HG03575 (cell line): ENCODE measurements at regions not wholly inside any gene's neighbourhood (a gene's known extent, or its start where the extent isn't known, plus 50 kb on each side); places are given as distances from the start of the nearest gene placed in this dataset.
A peak's percentile ranks its signal among the peaks of the same experiment; 100 is the strongest.
"Not testable (repeated sequence)": the region's sequence is repeated elsewhere in the genome, so short reads cannot be mapped to it uniquely, and the experiment has no call there.

Experiments used
- ATAC-seq: cut with Tn5 transposase; IDR thresholded peaks from one replicate; pipeline ENCODE4 v1.9.1; 2021; ENCODE audit not compliant: unreplicated experiment, insufficient number of reproducible peaks, low FRiP score; ENCODE audit errors: extremely low read depth

DNA sequence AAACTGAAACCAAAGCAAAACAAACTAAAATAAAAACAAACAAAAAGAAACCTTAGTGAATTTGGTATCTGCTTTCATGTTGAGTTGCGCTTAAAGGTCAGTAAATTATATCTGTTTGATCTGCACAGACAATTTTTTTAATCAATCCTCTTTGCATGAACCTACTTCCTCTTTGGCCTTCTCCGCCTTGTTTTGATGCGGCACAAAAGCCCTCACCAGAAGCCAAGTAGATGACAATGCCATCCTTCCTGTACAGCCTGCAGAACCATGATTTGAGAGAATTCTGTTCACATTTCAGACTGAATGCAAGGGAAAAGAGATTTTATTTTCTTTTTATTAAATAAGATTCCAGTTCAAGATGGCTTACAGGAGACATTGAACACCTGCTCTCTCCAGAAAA, 473.6 kb upstream of the FTMT start:
- no peak for ATAC-seq

DNA sequence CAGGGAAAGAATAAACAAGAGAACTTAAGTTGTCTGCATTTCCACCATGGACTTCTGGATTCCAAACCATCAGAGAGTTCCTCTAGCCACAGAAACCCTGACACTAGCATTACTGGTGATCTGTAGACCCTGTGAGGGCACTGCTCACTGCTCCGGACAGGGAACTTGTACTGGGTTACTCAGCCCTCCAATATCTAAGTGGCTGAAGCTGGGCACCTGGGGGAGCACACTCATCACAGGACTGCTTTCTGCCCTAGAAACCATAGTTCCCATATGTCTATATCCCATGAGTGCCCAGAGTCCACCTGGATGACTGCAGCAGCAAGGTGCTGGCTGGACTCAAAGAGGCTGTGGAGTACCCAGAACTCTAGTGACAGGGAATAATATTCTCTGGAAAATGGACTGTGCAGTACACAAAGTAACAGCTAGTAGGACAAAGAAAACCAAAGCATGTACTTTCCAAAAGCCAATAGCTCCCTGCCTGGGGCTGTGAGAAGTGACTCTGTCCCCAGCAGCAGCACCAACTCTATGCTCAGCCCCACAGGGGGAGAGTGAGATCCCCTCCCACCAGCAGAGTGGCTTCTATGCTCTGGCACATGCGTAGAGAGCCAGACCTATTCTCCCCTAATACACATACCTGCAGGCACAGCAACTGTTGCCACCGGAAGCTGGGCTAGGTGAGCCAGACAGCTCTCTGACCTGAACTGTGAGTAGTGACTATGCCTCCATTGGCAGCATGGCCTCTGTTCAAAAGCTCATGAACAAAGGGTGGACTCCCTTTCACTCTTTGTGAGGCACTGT, 472.9 kb upstream of the FTMT start:
- ATAC-seq = no peak

GRCh38 chr5:121380066-121380465, 471.6 kb upstream of the FTMT start:
- no peak for ATAC-seq

DNA sequence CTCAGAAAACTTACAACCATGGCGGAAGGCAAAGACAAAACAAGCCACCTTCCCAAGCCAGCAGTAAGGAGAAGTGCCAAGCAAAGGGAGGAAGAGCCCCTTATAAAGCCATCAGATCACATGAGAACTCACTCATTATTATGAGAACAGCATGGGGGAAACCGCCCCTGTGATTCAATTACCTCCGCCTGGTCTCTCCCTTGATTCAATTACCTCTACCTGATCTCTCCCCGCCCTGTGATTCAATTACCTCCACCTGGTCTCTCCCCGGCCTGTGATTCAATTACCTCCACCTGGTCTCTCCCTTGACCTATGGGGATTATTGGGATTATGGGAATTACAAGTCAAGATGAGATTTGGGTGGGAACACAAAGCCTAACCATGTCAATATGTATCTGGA, 467.3 kb upstream of the FTMT start:
- ATAC-seq = no peak

- ATAC-seq = no peak
These were observed 465.3 kb upstream of the FTMT start for GRCh38 chr5:121386334-121386733.

DNA sequence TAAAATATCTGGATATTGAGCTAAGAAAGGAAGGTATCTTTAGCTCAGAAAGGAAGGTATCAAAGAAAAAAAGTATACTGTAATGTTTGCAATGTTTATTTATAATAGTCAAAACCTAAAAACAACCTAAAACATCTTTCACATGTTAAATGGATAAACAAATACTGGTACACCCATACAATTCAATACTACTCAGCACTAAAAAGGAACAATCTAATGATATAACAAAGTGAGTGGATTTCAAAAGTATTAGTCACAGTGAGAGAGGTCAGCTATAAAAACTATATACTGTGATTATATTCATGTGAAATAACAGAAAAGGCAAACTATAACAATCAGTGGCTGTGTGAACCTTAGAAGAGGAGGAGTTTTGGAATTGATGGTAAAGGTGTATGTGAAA, 455.0 kb upstream of the FTMT start:
- ATAC-seq = no peak

DNA sequence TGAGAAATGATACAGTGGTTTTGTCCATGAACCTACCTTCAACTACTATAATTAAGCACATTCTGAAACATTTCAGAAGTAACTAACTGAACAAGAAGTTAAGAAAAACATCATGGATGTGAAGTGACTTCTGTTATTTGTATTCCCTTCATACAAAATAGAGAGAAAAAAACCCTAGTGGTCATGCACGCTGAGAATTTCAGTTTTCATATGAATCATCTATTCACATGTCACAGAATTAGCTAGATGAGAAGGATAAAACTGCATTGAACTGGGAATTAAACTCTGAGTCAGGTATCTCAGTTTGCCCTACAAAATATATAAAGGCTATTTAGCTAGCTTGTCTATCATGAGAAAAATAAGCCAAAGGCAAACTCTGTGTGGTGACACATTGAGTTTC, 451.8 kb upstream of the FTMT start:
- ATAC-seq = peak; percentile 71

GRCh38 chr5:121408778-121409177, 442.9 kb upstream of the FTMT start:
- no peak for ATAC-seq

- no peak for ATAC-seq
These were observed 436.4 kb upstream of the FTMT start for GRCh38 chr5:121415270-121415669.

DNA sequence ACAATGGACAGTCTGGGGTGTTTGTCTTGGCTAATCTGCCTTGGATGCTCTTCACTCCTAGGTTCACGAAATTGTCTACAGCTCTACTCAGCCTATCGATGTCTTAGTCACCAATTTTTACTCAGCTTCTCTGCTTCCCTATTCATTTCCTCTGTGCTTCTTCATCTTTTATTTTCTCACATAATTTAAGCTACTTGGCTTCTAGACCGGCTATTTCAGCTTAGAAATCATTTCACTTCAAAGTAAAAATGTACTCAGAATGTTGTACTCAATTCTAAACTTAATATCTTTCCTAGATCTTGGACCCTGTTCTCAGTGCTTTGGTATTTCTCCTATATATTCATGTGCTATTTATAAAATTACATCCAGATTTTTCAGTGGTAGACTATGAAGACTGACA, 430.0 kb upstream of the FTMT start:
- ATAC-seq = no peak

DNA sequence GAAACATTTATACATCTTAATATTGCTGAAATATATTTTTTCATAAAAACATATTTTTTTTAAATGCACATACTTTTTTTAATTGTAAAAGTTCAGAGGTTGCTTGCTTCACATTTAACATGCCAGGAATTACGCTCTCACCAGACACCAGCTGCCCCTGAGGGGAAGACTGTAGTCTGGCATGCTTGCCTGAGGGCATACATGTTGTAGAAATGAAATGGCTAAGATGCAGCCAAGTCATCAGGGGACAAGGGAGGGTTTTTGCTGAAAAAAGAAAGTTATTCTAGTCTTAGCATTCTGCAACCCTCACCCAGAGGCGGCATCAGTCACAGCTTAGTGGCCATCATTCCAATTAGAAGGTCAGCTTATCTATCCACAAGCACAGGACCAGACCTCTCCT, 426.7 kb upstream of the FTMT start:
- no peak for ATAC-seq

DNA sequence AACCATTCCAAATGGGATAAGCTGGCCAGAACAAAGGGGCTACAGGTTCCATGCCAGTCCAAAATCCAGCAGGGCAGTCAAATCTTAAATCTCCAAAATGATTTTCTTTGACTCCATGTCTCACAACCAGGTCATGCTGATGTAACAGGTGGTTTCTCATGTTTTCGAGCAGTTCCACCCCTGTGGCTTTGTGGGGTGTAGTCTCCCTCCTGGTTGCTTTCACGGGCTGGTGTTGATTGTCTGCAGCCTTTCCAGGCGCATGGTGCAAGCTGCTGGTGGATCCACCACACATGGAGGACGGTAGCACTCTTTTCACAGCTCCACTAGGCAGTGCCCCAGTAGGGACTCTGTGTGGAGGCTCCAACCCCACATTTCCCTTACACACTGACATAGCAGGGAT, 425.5 kb upstream of the FTMT start:
- no peak for ATAC-seq

DNA sequence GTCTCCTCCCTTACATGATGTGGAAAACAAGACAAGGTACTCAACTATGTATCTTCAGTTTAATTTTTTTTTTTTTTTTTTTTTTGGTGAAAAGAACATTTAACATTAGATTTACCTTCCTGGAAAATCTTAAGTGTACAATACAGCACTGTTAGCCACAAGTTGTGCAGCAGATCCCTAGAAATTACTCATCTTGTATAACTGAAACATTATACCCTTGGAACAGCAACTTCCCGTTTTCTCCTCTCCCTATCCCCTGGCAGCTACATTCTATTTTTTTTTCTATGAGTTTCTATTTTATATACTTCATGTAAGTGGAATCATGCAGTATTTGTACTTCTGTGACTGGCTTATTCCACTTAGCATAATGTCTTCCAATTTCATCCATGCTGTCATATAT, 421.9 kb upstream of the FTMT start:
- ATAC-seq = no peak

- no peak for ATAC-seq
These were observed 421.1 kb upstream of the FTMT start for GRCh38 chr5:121430538-121430937.

DNA sequence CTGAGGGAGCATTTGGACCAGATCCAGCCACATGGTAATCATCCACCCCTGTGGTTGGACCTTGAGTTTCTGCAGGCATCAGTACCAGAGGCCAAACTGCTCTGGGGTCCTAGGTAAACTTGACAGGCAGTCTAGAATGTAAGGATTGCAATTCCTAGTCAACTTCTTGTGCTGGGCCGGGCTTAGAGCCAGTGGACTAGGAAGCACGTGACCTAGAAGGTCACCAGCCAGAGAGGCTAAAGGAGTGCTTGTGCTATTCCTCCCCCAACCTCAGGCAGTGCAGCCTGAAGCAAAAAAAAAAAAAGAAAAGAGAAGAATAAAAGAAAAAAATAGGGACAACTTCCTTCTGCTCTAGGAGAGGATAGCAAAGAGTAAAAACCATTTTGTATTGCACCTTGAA, 406.2 kb upstream of the FTMT start:
- ATAC-seq = no peak

- no peak for ATAC-seq
These were observed 389.2 kb upstream of the FTMT start for GRCh38 chr5:121462441-121462840.

GRCh38 chr5:121471222-121471621, 380.5 kb upstream of the FTMT start:
- ATAC-seq = not testable (repeated sequence)

- ATAC-seq = no peak
These were observed 373.0 kb upstream of the FTMT start for GRCh38 chr5:121478636-121479035.

DNA sequence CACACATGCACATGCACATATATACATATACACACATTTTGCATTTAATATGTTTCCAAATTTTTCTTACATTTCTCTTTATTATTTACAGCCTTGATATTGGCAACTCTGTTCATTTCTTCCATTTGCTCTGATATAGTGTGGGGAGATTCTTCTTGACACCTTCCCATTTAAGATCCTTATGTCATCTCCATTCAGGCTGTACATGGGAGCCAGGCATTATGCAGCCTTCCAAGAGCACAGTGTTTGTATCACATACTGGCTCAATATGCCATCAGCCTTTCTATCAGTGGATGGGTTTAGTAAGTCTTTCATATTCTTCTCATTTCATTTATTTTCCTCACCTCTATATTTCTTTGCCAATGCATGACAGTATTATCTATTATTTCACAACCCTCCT, 372.3 kb upstream of the FTMT start:
- ATAC-seq = no peak

- no peak for ATAC-seq
These were observed 366.4 kb upstream of the FTMT start for GRCh38 chr5:121485281-121485680.

GRCh38 chr5:121485999-121486398, 365.7 kb upstream of the FTMT start:
- not testable (repeated sequence) for ATAC-seq
